GM18511 (cell line): ENCODE measurements at regions not wholly inside any gene's neighbourhood (a gene's known extent, or its start where the extent isn't known, plus 50 kb on each side); places are given as distances from the start of the nearest gene placed in this dataset.

ENCODE experiments used
- ATAC-seq: cut with Tn5 transposase; IDR thresholded peaks from one replicate; pipeline ENCODE4 v1.9.1; 2021; ENCODE audit warnings: mild to moderate bottlenecking, moderate library complexity; ENCODE audit not compliant: unreplicated experiment

GRCh38 chr18:64219517-64219916, 70.6 kb upstream of the LINC00305 start:
- no peak for ATAC-seq

GRCh38 chr18:64210401-64210949, 61.6 kb upstream of the LINC00305 start:
- no peak for ATAC-seq

- ATAC-seq = no peak
Measured at GRCh38 chr18:64208516-64208915, 59.6 kb upstream of the LINC00305 start.

GRCh38 chr18:64207820-64208219, 58.9 kb upstream of the LINC00305 start:
- ATAC-seq = no peak

GRCh38 chr18:64203295-64203694, 54.4 kb upstream of the LINC00305 start:
- ATAC-seq = peak; percentile 58

- peak; percentile 41 for ATAC-seq
Measured at GRCh38 chr18:64202863-64203262, 54.0 kb upstream of the LINC00305 start.

GRCh38 chr18:64202210-64202836, 53.4 kb upstream of the LINC00305 start:
- peak; percentile 79 for ATAC-seq

GRCh38 chr18:64201781-64202180, 52.9 kb upstream of the LINC00305 start:
- no peak for ATAC-seq

- ATAC-seq = no peak
Measured at GRCh38 chr18:64199581-64199980, 50.7 kb upstream of the LINC00305 start.
